HL-60 (cell line): ENCODE measurements at regions not wholly inside any gene's neighbourhood (a gene's known extent, or its start where the extent isn't known, plus 50 kb on each side); places are given as distances from the start of the nearest gene placed in this dataset.

Experiments used
- TF ChIP-seq, protein P1 (sequence below): IDR thresholded peaks from one replicate; pipeline ENCODE4 v1.5.1; 2011; ENCODE audit warnings: low read length, control low read depth, inconsistent platforms; ENCODE audit not compliant: insufficient read depth
- TF ChIP-seq, protein P2 (sequence below): IDR thresholded peaks from 2 replicates; pipeline ENCODE4 v1.6.1; 2012; ENCODE audit warnings: low read depth; ENCODE audit not compliant: insufficient replicate concordance

GRCh38 chr16:87238361-87238715, 78.9 kb downstream of the C16orf95 start:
- TF ChIP-seq, protein P1, sequence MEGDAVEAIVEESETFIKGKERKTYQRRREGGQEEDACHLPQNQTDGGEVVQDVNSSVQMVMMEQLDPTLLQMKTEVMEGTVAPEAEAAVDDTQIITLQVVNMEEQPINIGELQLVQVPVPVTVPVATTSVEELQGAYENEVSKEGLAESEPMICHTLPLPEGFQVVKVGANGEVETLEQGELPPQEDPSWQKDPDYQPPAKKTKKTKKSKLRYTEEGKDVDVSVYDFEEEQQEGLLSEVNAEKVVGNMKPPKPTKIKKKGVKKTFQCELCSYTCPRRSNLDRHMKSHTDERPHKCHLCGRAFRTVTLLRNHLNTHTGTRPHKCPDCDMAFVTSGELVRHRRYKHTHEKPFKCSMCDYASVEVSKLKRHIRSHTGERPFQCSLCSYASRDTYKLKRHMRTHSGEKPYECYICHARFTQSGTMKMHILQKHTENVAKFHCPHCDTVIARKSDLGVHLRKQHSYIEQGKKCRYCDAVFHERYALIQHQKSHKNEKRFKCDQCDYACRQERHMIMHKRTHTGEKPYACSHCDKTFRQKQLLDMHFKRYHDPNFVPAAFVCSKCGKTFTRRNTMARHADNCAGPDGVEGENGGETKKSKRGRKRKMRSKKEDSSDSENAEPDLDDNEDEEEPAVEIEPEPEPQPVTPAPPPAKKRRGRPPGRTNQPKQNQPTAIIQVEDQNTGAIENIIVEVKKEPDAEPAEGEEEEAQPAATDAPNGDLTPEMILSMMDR, result no peak
- TF ChIP-seq, protein P2, sequence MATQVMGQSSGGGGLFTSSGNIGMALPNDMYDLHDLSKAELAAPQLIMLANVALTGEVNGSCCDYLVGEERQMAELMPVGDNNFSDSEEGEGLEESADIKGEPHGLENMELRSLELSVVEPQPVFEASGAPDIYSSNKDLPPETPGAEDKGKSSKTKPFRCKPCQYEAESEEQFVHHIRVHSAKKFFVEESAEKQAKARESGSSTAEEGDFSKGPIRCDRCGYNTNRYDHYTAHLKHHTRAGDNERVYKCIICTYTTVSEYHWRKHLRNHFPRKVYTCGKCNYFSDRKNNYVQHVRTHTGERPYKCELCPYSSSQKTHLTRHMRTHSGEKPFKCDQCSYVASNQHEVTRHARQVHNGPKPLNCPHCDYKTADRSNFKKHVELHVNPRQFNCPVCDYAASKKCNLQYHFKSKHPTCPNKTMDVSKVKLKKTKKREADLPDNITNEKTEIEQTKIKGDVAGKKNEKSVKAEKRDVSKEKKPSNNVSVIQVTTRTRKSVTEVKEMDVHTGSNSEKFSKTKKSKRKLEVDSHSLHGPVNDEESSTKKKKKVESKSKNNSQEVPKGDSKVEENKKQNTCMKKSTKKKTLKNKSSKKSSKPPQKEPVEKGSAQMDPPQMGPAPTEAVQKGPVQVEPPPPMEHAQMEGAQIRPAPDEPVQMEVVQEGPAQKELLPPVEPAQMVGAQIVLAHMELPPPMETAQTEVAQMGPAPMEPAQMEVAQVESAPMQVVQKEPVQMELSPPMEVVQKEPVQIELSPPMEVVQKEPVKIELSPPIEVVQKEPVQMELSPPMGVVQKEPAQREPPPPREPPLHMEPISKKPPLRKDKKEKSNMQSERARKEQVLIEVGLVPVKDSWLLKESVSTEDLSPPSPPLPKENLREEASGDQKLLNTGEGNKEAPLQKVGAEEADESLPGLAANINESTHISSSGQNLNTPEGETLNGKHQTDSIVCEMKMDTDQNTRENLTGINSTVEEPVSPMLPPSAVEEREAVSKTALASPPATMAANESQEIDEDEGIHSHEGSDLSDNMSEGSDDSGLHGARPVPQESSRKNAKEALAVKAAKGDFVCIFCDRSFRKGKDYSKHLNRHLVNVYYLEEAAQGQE, result no peak
